PC-9 (cell line): ENCODE measurements at regions not wholly inside any gene's neighbourhood (a gene's known extent, or its start where the extent isn't known, plus 50 kb on each side); places are given as distances from the start of the nearest gene placed in this dataset.

Source experiments
- BruUV-seq: library from RNA; stranded (reverse); fragments of 400-500 nt; replicated peaks from 2 replicates; lab custom pipeline; 2021; lab: Mats Ljungman, UMichigan
- CTCF ChIA-PET: fragments of 300-600 bp; sonication (Branson Sonifier 250); formaldehyde crosslinking; loops from one replicate; lab custom pipeline; 2022; ENCODE audit warnings: antibody characterized with exemption; lab: Charles Lee
- POLR2A ChIA-PET: fragments of 300-600 bp; sonication (Branson Sonifier 250); formaldehyde crosslinking; loops from one replicate; lab custom pipeline; 2022; ENCODE audit warnings: antibody characterized with exemption; ENCODE audit not compliant: unreplicated experiment; lab: Charles Lee
- DNase-seq, 2 experiments: peaks; one replicate each; pipeline versions ENCODE4 v3.0.0 to v3.0.0-alpha.2; 2015 to 2022; ENCODE audit warnings: mixed read lengths in 1 of 2
- H2AFZ ChIP-seq: fragments of 200-600 bp; sonication (generic); 2 replicates; pipeline ENCODE4 v1.8.1; 2017; ENCODE audit warnings: antibody characterized with exemption
- H3F3A ChIP-seq: fragments of 200-600 bp; sonication (generic); 2 replicates; pipeline ENCODE4 v1.8.1; 2017; ENCODE audit warnings: antibody characterized with exemption, mild to moderate bottlenecking, low read depth; ENCODE audit not compliant: insufficient read depth
- H3K27ac ChIP-seq: fragments of 200-600 bp; sonication (generic); 2 replicates; pipeline ENCODE4 v1.6.1; 2016; ENCODE audit warnings: mixed run types
- H3K27me3 ChIP-seq: fragments of 200-600 bp; sonication (generic); 2 replicates; pipeline ENCODE4 v1.6.1; 2016; ENCODE audit warnings: low read depth, mixed run types; ENCODE audit not compliant: insufficient read depth
- H3K36me3 ChIP-seq: fragments of 200-600 bp; sonication (generic); 2 replicates; pipeline ENCODE4 v1.6.1; 2016; ENCODE audit warnings: low read depth, mixed run types
- H3K4me1 ChIP-seq: fragments of 200-600 bp; sonication (generic); replicated peaks from 2 replicates; pipeline ENCODE4 v1.6.1; 2016; ENCODE audit warnings: mixed run types; ENCODE audit not compliant: insufficient read depth
- H3K4me2 ChIP-seq: fragments of 200-600 bp; sonication (generic); 2 replicates; pipeline ENCODE4 v1.6.1; 2017; ENCODE audit warnings: mixed run types
- H3K4me3 ChIP-seq: fragments of 200-600 bp; sonication (generic); 2 replicates; pipeline ENCODE4 v1.6.1; 2016; ENCODE audit warnings: mixed run types
- H3K79me2 ChIP-seq: fragments of 200-600 bp; sonication (generic); 2 replicates; pipeline ENCODE4 v1.6.1; 2017; ENCODE audit warnings: low read depth, mixed run types
- H3K9me2 ChIP-seq: fragments of 200-600 bp; sonication (generic); 2 replicates; pipeline ENCODE4 v1.8.1; 2017; ENCODE audit warnings: mild to moderate bottlenecking; ENCODE audit not compliant: insufficient read depth
- H3K9me3 ChIP-seq: fragments of 200-600 bp; sonication (generic); 2 replicates; pipeline ENCODE4 v1.8.1; 2016; ENCODE audit warnings: low read depth; ENCODE audit not compliant: insufficient read depth
- H4K20me1 ChIP-seq: fragments of 200-600 bp; sonication (generic); 2 replicates; pipeline ENCODE4 v1.8.1; 2017; ENCODE audit not compliant: insufficient read depth
- EZH2 ChIP-seq: fragments of 200-600 bp; sonication (generic); IDR thresholded peaks from 2 replicates; pipeline ENCODE4 v1.8.0; 2017; ENCODE audit warnings: antibody characterized with exemption, low read depth
- intact Hi-C: fragments of 100-400 bp; cut with micrococcal nuclease; formaldehyde crosslinking; loops from one replicate; pipeline ENCODE4 v1.10.0; 2022; ENCODE audit not compliant: unreplicated experiment
- TF ChIP-seq, protein P1 (sequence below): fragments of 200-600 bp; sonication (generic); conservative IDR thresholded peaks from 2 replicates; pipeline ENCODE4 v1.6.1; 2017; ENCODE audit warnings: mixed run types, antibody characterized with exemption, mild to moderate bottlenecking, moderate library complexity

DNA sequence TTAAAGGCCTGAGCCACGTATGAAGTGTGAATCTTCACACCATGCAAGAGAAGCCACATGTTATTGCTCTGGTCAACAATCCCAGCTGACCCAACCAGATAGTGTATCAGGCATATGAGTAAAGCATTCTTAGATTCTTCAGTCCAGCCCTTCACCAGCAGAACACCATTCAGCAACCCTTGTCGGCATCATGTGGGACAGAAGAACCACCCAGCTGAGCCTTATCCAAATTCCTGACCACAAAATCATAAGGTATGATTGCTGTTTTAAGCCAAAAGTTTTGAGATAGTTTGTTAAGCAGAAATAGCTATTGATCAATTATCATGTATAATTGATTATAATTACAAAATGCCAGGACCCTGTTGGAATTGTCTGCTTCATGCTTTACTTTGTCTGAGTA lies 664.9 kb downstream of the VRK1 start:
- ChIA-PET CTCF (no interaction called here), POLR2A (no interaction called here)
- Histone ChIP-seq H3K4me1 (no peaks in the 10 kb centered on the region), H3K9me3 (no peaks in the 10 kb centered on the region), H3K27ac (no peak overlapping the region), H4K20me1 (no peaks in the 10 kb centered on the region), H3K9me2 (no peaks in the 10 kb centered on the region), H3F3A (no peaks in the 10 kb centered on the region), H3K4me2 (no peak overlapping the region), H3K79me2 (no peaks in the 10 kb centered on the region), H3K4me3 (no peak overlapping the region), H3K27me3 (peaks cover 6% of the 10 kb centered on the region; the same call in 1 of the 2 replicates), H2AFZ (no peak overlapping the region), H3K36me3 (no peaks in the 10 kb centered on the region)
- BruUV-seq = no TSS peak
- DNase-seq = no peak
- no peak for TF ChIP-seq EZH2
- TF ChIP-seq, protein P1, sequence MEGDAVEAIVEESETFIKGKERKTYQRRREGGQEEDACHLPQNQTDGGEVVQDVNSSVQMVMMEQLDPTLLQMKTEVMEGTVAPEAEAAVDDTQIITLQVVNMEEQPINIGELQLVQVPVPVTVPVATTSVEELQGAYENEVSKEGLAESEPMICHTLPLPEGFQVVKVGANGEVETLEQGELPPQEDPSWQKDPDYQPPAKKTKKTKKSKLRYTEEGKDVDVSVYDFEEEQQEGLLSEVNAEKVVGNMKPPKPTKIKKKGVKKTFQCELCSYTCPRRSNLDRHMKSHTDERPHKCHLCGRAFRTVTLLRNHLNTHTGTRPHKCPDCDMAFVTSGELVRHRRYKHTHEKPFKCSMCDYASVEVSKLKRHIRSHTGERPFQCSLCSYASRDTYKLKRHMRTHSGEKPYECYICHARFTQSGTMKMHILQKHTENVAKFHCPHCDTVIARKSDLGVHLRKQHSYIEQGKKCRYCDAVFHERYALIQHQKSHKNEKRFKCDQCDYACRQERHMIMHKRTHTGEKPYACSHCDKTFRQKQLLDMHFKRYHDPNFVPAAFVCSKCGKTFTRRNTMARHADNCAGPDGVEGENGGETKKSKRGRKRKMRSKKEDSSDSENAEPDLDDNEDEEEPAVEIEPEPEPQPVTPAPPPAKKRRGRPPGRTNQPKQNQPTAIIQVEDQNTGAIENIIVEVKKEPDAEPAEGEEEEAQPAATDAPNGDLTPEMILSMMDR = no peak
- intact Hi-C loops = no loop called here

DNA sequence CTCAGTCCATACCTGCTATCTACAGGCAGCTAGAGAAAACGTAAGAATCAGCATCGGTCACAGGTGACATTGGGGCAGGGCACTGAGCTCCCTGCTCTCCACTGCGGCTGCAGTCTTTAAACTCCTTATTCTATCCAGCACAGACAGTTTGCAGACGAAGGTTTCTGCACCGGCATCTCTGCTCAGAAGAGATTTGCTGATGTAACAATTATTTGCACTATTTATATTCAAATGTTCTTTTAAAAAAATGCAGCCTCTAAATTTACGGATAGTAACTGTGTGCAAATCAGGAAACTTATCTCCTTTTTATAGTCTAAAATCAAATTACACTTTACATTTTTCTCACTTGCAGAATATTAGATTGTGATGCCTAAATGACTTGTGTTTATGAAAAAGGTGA lies 671.0 kb downstream of the VRK1 start:
- no peaks in the 10 kb centered on the region for H3K9me3 ChIP-seq
- TF ChIP-seq EZH2 = no peak
- no peaks in the 10 kb centered on the region for H3K36me3 ChIP-seq
- ChIA-PET CTCF (no interaction called here), POLR2A (no interaction called here)
- no peaks in the 10 kb centered on the region for H3K9me2 ChIP-seq
- no peak overlapping the region for H3K4me3 ChIP-seq
- no peaks in the 10 kb centered on the region for H3K4me1 ChIP-seq
- no peak for DNase-seq
- H4K20me1 ChIP-seq = no peaks in the 10 kb centered on the region
- no peaks in the 10 kb centered on the region for H3F3A ChIP-seq
- no peaks in the 10 kb centered on the region for H3K79me2 ChIP-seq
- H3K27ac ChIP-seq = no peak overlapping the region
- H3K4me2 ChIP-seq = no peak overlapping the region
- no TSS peak for BruUV-seq
- intact Hi-C loops = no loop called here
- H3K27me3 ChIP-seq = no peaks in the 10 kb centered on the region
- no peak overlapping the region for H2AFZ ChIP-seq

DNA sequence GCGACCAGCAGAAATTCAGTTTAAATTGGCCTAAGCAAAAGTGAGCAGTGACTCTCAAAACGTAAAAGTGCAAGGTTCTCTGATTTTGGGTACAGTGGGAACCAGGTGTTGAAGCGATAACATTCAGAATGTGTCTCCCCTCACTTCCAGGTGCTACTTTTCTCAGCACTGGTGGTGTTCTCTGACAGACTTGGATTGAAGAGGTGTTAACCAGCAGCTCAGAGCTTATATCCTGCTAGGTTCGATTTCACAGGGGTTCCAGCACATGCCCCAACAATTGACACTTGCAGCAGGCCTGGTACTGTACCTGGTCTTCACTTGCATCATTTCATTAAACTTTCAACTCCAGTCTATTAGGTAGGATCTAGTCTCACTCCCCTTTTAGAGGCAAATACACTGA lies 680.2 kb downstream of the VRK1 start:
- Histone ChIP-seq H3K9me3 (no peaks in the 10 kb centered on the region), H2AFZ (no peak overlapping the region), H3K9me2 (no peaks in the 10 kb centered on the region), H3K4me3 (no peak overlapping the region), H3K79me2 (no peaks in the 10 kb centered on the region), H3K4me2 (no peak overlapping the region), H3F3A (no peaks in the 10 kb centered on the region), H3K27ac (no peak overlapping the region), H3K4me1 (no peaks in the 10 kb centered on the region), H4K20me1 (no peaks in the 10 kb centered on the region), H3K36me3 (no peaks in the 10 kb centered on the region), H3K27me3 (0 out of 2 replicates have a peak, but pooled peaks cover 4% of the 10 kb centered on the region)
- no TSS peak for BruUV-seq
- TF ChIP-seq EZH2 = no peak
- TF ChIP-seq, protein P1 = no peak
- intact Hi-C loops = no loop called here
- ChIA-PET CTCF (no interaction called here), POLR2A (no interaction called here)
- no peak for DNase-seq

DNA sequence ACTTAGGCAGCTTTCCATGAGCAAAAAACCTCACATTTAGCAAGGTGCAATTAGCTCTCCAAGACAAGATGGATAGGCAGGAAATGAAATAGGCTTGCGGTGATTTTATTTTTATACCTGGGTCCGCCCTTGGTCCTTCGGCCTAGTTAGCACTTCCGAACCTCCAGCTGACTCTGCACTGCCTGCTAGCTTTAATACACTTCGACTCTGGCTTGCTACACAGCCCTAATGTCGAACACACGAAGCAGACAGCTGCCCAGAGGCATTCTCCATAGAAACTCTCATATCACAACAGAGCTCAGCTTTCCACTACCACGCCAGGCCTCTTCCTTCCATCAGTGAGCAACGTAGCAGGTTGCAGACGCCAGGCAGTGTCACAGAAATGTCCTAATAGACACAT lies 688.0 kb downstream of the VRK1 start:
- H3K4me2 ChIP-seq = no peak overlapping the region
- ChIA-PET POLR2A (no interaction called here), CTCF (no interaction called here)
- H3K36me3 ChIP-seq = no peaks in the 10 kb centered on the region
- H3K4me1 ChIP-seq = no peaks in the 10 kb centered on the region
- no peaks in the 10 kb centered on the region for H3F3A ChIP-seq
- no peaks in the 10 kb centered on the region for H4K20me1 ChIP-seq
- H3K4me3 ChIP-seq = no peak overlapping the region
- intact Hi-C loops = no loop called here
- H3K9me3 ChIP-seq = no peaks in the 10 kb centered on the region
- TF ChIP-seq, protein P1 = no peak
- TF ChIP-seq EZH2 = no peak
- no peaks in the 10 kb centered on the region for H3K79me2 ChIP-seq
- peaks cover 24% of the 10 kb centered on the region for H3K27me3 ChIP-seq
- BruUV-seq = no TSS peak
- H3K27ac ChIP-seq = no peak overlapping the region
- no peak overlapping the region for H2AFZ ChIP-seq
- no peak for DNase-seq
- no peaks in the 10 kb centered on the region for H3K9me2 ChIP-seq
